SK-N-MC (cell line): ENCODE measurements at regions not wholly inside any gene's neighbourhood (a gene's known extent, or its start where the extent isn't known, plus 50 kb on each side); places are given as distances from the start of the nearest gene placed in this dataset.

Experiments
- DNase-seq: peaks from one replicate; pipeline ENCODE4 v3.0.0-alpha.2; 2011; ENCODE audit warnings: low read depth, low spot score
- H3K27ac ChIP-seq: fragments of 200-600 bp; sonication (generic); 2 replicates; pipeline ENCODE4 v1.5.1; 2016; ENCODE audit warnings: mixed run types
- H3K36me3 ChIP-seq: fragments of 200-600 bp; sonication (generic); 2 replicates; pipeline ENCODE4 v1.6.1; 2017; ENCODE audit warnings: antibody characterized with exemption, low read length, mixed read lengths; ENCODE audit not compliant: insufficient read depth
- H3K4me3 ChIP-seq: fragments of 200-600 bp; sonication (generic); 2 replicates; pipeline ENCODE4 v1.5.1; 2016
- H3K9ac ChIP-seq: fragments of 200-600 bp; sonication (generic); 2 replicates; pipeline ENCODE4 v1.8.0; 2017; ENCODE audit warnings: mixed run types, mixed read lengths; ENCODE audit not compliant: insufficient read length
- H3K9me3 ChIP-seq: fragments of 200-600 bp; sonication (generic); 2 replicates; pipeline ENCODE4 v1.6.1; 2017; ENCODE audit warnings: low read depth, mild to moderate bottlenecking, antibody characterized with exemption, low read length, moderate library complexity, mixed read lengths
- EZH2 ChIP-seq: fragments of 200-600 bp; sonication (generic); IDR thresholded peaks from one replicate; pipeline ENCODE4 v1.6.1; 2017; ENCODE audit warnings: antibody characterized with exemption
- FOXP2 ChIP-seq: optimal IDR thresholded peaks from 2 replicates; pipeline ENCODE3; 2011; ENCODE audit warnings: mild to moderate bottlenecking, moderate library complexity; ENCODE audit not compliant: insufficient read depth; ENCODE audit errors: extremely low read length, control extremely low read depth
- POLR2AphosphoS5 ChIP-seq: IDR thresholded peaks from 2 replicates; pipeline ENCODE4 v1.6.1; 2012; ENCODE audit warnings: mild to moderate bottlenecking, low read depth, low read length, borderline replicate concordance

- Histone ChIP-seq H3K4me3 (no peak overlapping the region), H3K9me3 (no peaks in the 10 kb centered on the region), H3K27ac (no peak overlapping the region), H3K9ac (no peak overlapping the region), H3K36me3 (no peaks in the 10 kb centered on the region)
- TF ChIP-seq POLR2AphosphoS5 (no peak), EZH2 (no peak), FOXP2 (no peak)
- DNase-seq = no peak
These were observed 190.0 kb upstream of the ZWINT start for GRCh38 chr10:56551037-56551436.

- Histone ChIP-seq H3K9ac (no peak overlapping the region), H3K4me3 (no peak overlapping the region), H3K36me3 (no peaks in the 10 kb centered on the region), H3K27ac (no peak overlapping the region), H3K9me3 (no peaks in the 10 kb centered on the region)
- DNase-seq = no peak
- TF ChIP-seq EZH2 = no peak
- no peak for TF ChIP-seq POLR2AphosphoS5
- no peak for TF ChIP-seq FOXP2
These were observed 186.1 kb upstream of the ZWINT start for GRCh38 chr10:56547163-56547562.

- H3K36me3 ChIP-seq = no peaks in the 10 kb centered on the region
These were observed 176.9 kb upstream of the ZWINT start for GRCh38 chr10:56537984-56538383.

DNA sequence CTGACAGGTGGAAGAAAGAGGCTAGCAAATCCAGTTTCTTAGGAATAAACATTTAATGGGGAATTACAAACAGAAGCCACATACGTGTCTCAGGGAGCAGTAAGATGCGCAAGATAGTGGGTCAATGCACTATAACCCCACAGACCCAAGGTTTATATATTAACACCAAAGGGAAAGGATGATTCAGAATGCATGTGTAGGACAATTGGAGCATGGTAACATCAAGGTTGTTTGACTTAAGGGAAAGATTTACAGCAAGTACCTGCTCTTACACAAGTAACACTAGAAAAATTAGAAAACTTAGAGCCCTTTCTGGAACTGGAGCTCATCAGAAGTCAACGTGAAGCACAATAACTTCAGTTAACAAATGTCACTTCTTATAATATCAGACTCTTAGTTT lies 161.1 kb upstream of the ZWINT start:
- Histone ChIP-seq H3K4me3 (no peak overlapping the region), H3K36me3 (no peaks in the 10 kb centered on the region), H3K9ac (no peak overlapping the region), H3K27ac (no peak overlapping the region), H3K9me3 (no peaks in the 10 kb centered on the region)
- TF ChIP-seq EZH2 (no peak), POLR2AphosphoS5 (no peak), FOXP2 (no peak)
- no peak for DNase-seq

More at GRCh38 chr10:56537984-56538383, 176.9 kb upstream of the ZWINT start:
- no peak overlapping the region for H3K9ac ChIP-seq
- no peak overlapping the region for H3K27ac ChIP-seq
- no peaks in the 10 kb centered on the region for H3K9me3 ChIP-seq
- no peak for DNase-seq
- H3K4me3 ChIP-seq = no peak overlapping the region
- TF ChIP-seq EZH2 (no peak), FOXP2 (no peak), POLR2AphosphoS5 (no peak)

- Histone ChIP-seq H3K9ac (no peak overlapping the region), H3K36me3 (no peaks in the 10 kb centered on the region), H3K4me3 (no peak overlapping the region), H3K27ac (no peak overlapping the region), H3K9me3 (no peaks in the 10 kb centered on the region)
- no peak for DNase-seq
- TF ChIP-seq POLR2AphosphoS5 (no peak), FOXP2 (no peak), EZH2 (no peak)
These were observed 147.5 kb upstream of the ZWINT start for GRCh38 chr10:56508562-56508961.

- TF ChIP-seq FOXP2 = no peak
- TF ChIP-seq EZH2 = no peak
- no peak for TF ChIP-seq POLR2AphosphoS5
- no peaks in the 10 kb centered on the region for H3K36me3 ChIP-seq
- no peak overlapping the region for H3K27ac ChIP-seq
- H3K9ac ChIP-seq = no peak overlapping the region
- H3K4me3 ChIP-seq = no peak overlapping the region
- no peak for DNase-seq
- H3K9me3 ChIP-seq = no peaks in the 10 kb centered on the region
These were observed 146.0 kb upstream of the ZWINT start for GRCh38 chr10:56507033-56507432.

DNA sequence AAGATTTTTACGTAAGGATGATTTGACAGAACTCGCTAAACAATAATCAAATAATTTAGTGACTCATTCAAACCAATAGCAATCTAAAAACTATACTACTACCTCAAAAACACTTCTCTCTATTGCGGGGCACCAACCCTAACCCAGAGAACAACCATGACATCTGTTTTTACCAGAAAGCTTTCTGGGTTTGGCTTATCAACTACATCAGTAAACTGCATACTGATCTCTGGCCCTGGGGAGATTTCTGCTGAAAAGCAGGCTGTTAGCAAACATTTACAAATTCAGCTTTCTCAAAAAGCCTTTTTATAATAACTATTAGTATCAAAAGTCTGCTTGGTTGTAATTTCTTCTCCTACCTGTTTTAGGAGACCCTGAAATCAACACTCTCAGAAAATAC lies 144.5 kb upstream of the ZWINT start:
- Histone ChIP-seq H3K27ac (no peak overlapping the region), H3K36me3 (no peaks in the 10 kb centered on the region), H3K9ac (no peak overlapping the region), H3K9me3 (no peaks in the 10 kb centered on the region), H3K4me3 (no peak overlapping the region)
- TF ChIP-seq EZH2 = no peak
- no peak for TF ChIP-seq POLR2AphosphoS5
- no peak for TF ChIP-seq FOXP2
- DNase-seq = no peak

GRCh38 chr10:56496186-56496486 lies 135.1 kb upstream of the ZWINT start:
- H3K9me3 ChIP-seq = no peaks in the 10 kb centered on the region
- H3K9ac ChIP-seq = no peak overlapping the region
- no peak for DNase-seq
- no peak overlapping the region for H3K27ac ChIP-seq
- no peak overlapping the region for H3K4me3 ChIP-seq
- TF ChIP-seq EZH2 (no peak), FOXP2 (no peak), POLR2AphosphoS5 (no peak)
- no peaks in the 10 kb centered on the region for H3K36me3 ChIP-seq

GRCh38 chr10:56487746-56488145 lies 126.7 kb upstream of the ZWINT start:
- TF ChIP-seq FOXP2 = no peak
- TF ChIP-seq EZH2 = no peak
- no peak for TF ChIP-seq POLR2AphosphoS5
- H3K36me3 ChIP-seq = no peaks in the 10 kb centered on the region
- no peak overlapping the region for H3K9ac ChIP-seq
- no peak overlapping the region for H3K4me3 ChIP-seq
- no peaks in the 10 kb centered on the region for H3K9me3 ChIP-seq
- H3K27ac ChIP-seq = no peak overlapping the region
- no peak for DNase-seq

- no peak overlapping the region for H3K9ac ChIP-seq
- no peak for DNase-seq
- H3K27ac ChIP-seq = no peak overlapping the region
- H3K4me3 ChIP-seq = no peak overlapping the region
- no peaks in the 10 kb centered on the region for H3K9me3 ChIP-seq
- no peaks in the 10 kb centered on the region for H3K36me3 ChIP-seq
- TF ChIP-seq POLR2AphosphoS5 (no peak), FOXP2 (no peak), EZH2 (no peak)
These were observed 120.5 kb upstream of the ZWINT start for GRCh38 chr10:56481521-56482091.
